ENCODE measurements at regions not wholly inside any gene's neighbourhood (a gene's known extent, or its start where the extent isn't known, plus 50 kb on each side); places are given as distances from the start of the nearest gene placed in this dataset.

DNA sequence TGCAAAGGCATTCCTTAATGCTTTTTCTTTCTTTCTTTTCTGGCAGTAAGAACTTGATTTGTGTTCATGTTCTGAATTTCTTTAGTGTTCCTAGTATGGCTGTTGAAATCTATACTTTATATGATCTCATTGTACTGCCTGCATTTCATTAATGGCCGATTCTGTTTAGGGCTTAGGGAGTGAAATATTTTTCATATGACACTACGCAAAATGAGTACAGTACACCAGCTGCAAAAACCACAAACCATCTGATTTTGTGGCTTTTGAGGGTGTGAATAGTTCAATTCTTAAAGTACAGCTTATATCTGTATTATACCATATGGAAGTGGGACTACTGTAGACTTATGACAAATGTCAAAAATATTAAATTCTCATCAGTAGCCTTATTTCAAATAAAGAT lies 69.1 kb upstream of the FOXP2 start:
- Histone ChIP-seq H3K9me2 (ENCODE audit: insufficient read depth) (no peaks in the 10 kb centered on the region), H3K79me2 (ENCODE audit: insufficient read depth) (no peaks in the 10 kb centered on the region), H3K4me1 (ENCODE audit: insufficient read depth) (peaks cover 9% of the 10 kb centered on the region; the same call in 1 of the 2 replicates), H3K4me3 (no peak overlapping the region), H3K27ac (no peak overlapping the region), H3F3A (ENCODE audit: insufficient read depth) (no peaks in the 10 kb centered on the region), H4K20me1 (ENCODE audit: insufficient read depth) (no peaks in the 10 kb centered on the region), H3K4me2 (ENCODE audit: unreplicated experiment) (peak overlapping the region; percentile 37), H2AFZ (no peak overlapping the region), H3K27me3 (replicated peaks; ENCODE audit: insufficient read depth) (no peaks in the 10 kb centered on the region), H3K9ac (no peak overlapping the region), H3K9me3 (ENCODE audit: low read depth) (no peaks in the 10 kb centered on the region), H3K36me3 (ENCODE audit: low read depth) (no peaks in the 10 kb centered on the region)
- in situ Hi-C loops (cut with MboI) = no loop called here
- WGBS, 2 experiments (ENCODE audit: low coverage in 1 of 2, low lambda C conversion rate in 2 of 2, missing lambda C conversion rate in 2 of 2) = 3 to 5% methylated on average over 2 of the region's 2 CpGs
- DNase-seq = peak; percentile 49
- TF ChIP-seq EZH2 (IDR thresholded peaks at IDR 0.05; ENCODE audit: insufficient read depth, poor library complexity, severe bottlenecking) = no peak
- no peak for TF ChIP-seq EZH2phosphoT487 (IDR thresholded peaks at IDR 0.05; ENCODE audit: insufficient read depth, low read depth)

DNA sequence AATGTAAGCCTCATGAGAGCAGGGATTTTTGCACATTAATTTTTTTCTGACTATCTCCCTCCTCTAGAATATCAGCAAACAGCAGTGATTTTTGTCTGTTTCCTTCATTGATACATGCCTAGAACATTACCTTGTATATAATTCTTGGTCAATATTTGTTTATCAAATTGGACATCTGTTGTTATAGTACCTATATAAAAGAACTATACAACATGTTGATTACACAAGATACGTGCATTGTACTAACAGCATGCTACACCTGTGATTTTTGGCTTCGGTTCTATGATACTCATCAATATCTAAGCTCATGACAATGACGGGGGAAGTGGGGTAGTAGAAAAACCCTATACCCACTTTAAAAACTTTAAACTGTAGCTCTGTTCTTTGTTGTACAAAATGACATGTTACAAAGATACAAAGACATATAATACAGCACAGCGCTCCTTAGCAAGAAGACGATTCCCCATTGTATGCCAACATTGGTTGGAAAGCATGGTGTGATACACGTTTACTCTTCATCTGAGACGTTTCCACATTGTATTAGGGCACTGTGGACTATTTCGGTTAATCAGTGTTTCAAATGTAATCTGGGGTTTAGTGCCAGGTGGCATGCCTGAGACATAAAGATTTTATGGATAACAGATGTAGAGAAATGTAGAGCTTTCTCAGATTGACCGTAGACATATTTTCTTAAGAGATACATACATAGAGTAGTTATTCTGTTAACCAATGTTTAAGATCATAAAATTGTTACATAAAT lies 70.5 kb upstream of the FOXP2 start:
- TF ChIP-seq EZH2 (IDR thresholded peaks at IDR 0.05; ENCODE audit: insufficient read depth, poor library complexity, severe bottlenecking) (no peak), EZH2phosphoT487 (IDR thresholded peaks at IDR 0.05; ENCODE audit: insufficient read depth, low read depth) (no peak)
- no peaks in the 10 kb centered on the region for H3K36me3 ChIP-seq (ENCODE audit: low read depth)
- no peak for DNase-seq
- no peak overlapping the region for H3K9ac ChIP-seq
- H4K20me1 ChIP-seq (ENCODE audit: insufficient read depth) = no peaks in the 10 kb centered on the region
- in situ Hi-C loops (cut with MboI) = no loop called here
- H2AFZ ChIP-seq = no peak overlapping the region
- no peaks in the 10 kb centered on the region for H3K79me2 ChIP-seq (ENCODE audit: insufficient read depth)
- H3F3A ChIP-seq (ENCODE audit: insufficient read depth) = no peaks in the 10 kb centered on the region
- H3K27ac ChIP-seq = no peak overlapping the region
- no peaks in the 10 kb centered on the region for H3K9me3 ChIP-seq (ENCODE audit: low read depth)
- no peaks in the 10 kb centered on the region for H3K27me3 ChIP-seq (replicated peaks; ENCODE audit: insufficient read depth)
- WGBS, 2 experiments (ENCODE audit: low coverage in 1 of 2, low lambda C conversion rate in 2 of 2, missing lambda C conversion rate in 2 of 2) = 96% methylated on average over 9 of the region's 9 CpGs
- peaks cover 9% of the 10 kb centered on the region; the same call in 1 of the 2 replicates for H3K4me1 ChIP-seq (ENCODE audit: insufficient read depth)
- no peak overlapping the region for H3K4me3 ChIP-seq
- no peak overlapping the region for H3K4me2 ChIP-seq (ENCODE audit: unreplicated experiment)
- H3K9me2 ChIP-seq (ENCODE audit: insufficient read depth) = no peaks in the 10 kb centered on the region

DNA sequence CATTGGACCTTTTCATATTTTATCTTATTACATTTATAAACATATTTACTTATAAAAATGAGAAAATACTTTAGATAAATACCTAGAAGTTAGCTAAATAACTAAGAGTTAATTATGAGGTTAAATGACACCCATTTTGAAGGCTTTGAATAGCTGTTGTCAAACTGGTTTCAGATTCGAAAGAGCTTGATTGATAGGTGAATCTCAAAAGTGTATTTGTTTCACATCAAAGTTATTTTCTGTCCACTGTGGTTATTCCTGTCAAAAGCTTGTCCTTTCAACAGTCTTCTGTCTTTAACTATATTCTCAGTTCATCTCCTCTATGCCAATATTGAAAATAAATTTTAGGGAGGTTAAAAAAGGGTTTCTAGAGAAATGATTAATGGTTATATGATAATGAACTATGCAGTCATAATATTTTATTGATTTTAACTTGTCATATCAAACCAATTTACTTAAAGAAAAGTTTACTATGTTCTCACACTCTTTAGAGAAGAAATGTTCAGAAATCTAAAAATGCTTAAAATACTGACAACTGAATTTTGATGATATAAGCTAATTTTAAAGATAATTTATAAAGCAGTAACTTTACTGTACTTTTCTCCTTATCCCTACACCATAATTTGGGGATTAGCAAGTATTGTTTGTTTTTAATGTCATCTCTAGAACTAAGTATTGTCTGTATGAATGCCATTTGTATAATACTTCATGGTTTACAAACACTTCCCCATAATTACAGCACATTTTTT lies 72.0 kb upstream of the FOXP2 start:
- Histone ChIP-seq H4K20me1 (ENCODE audit: insufficient read depth) (no peaks in the 10 kb centered on the region), H3K27ac (no peak overlapping the region), H3K4me2 (ENCODE audit: unreplicated experiment) (no peak overlapping the region), H3K4me1 (ENCODE audit: insufficient read depth) (peaks cover 9% of the 10 kb centered on the region; the same call in 1 of the 2 replicates), H3K27me3 (replicated peaks; ENCODE audit: insufficient read depth) (no peaks in the 10 kb centered on the region), H3K4me3 (no peak overlapping the region), H3F3A (ENCODE audit: insufficient read depth) (no peaks in the 10 kb centered on the region), H3K9me3 (ENCODE audit: low read depth) (no peaks in the 10 kb centered on the region), H2AFZ (no peak overlapping the region), H3K36me3 (ENCODE audit: low read depth) (no peaks in the 10 kb centered on the region), H3K9ac (no peak overlapping the region), H3K9me2 (ENCODE audit: insufficient read depth) (no peaks in the 10 kb centered on the region), H3K79me2 (ENCODE audit: insufficient read depth) (no peaks in the 10 kb centered on the region)
- TF ChIP-seq EZH2phosphoT487 (IDR thresholded peaks at IDR 0.05; ENCODE audit: insufficient read depth, low read depth) (no peak), EZH2 (IDR thresholded peaks at IDR 0.05; ENCODE audit: insufficient read depth, poor library complexity, severe bottlenecking) (no peak)
- in situ Hi-C loops (cut with MboI) = no loop called here
- 87 to 93% methylated on average over 1 of the region's 1 CpG for WGBS, 2 experiments (ENCODE audit: low coverage in 1 of 2, low lambda C conversion rate in 2 of 2, missing lambda C conversion rate in 2 of 2)
- DNase-seq = no peak

DNA sequence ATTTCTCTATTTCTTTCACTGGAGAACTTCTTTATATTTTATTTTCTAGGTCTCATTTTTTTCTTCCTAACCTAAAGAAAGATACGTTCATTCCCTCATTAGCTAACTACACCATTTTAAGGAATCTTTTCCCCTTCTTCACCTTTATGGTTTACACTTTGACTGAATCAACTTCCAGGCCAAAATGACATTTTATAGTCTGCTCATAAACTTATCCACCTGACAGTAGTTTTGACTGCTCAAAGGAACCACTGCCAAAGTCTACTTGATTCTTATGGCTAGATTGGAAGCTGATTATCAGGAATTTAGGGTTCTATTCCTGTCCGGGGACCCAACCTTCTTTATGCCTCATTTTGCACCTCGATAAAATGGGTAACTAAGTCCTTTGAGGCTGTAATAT lies 73.0 kb upstream of the FOXP2 start:
- no peaks in the 10 kb centered on the region for H3K9me2 ChIP-seq (ENCODE audit: insufficient read depth)
- in situ Hi-C loops (cut with MboI) = no loop called here
- H3K4me2 ChIP-seq (ENCODE audit: unreplicated experiment) = no peak overlapping the region
- WGBS, 2 experiments (ENCODE audit: low coverage in 1 of 2, low lambda C conversion rate in 2 of 2, missing lambda C conversion rate in 2 of 2) = 76 to 83% methylated on average over 3 of the region's 3 CpGs
- no peak overlapping the region for H2AFZ ChIP-seq
- no peaks in the 10 kb centered on the region for H4K20me1 ChIP-seq (ENCODE audit: insufficient read depth)
- TF ChIP-seq EZH2phosphoT487 (IDR thresholded peaks at IDR 0.05; ENCODE audit: insufficient read depth, low read depth) = no peak
- TF ChIP-seq EZH2 (IDR thresholded peaks at IDR 0.05; ENCODE audit: insufficient read depth, poor library complexity, severe bottlenecking) = no peak
- H3K4me1 ChIP-seq (ENCODE audit: insufficient read depth) = peaks cover 9% of the 10 kb centered on the region; the same call in 1 of the 2 replicates
- H3K79me2 ChIP-seq (ENCODE audit: insufficient read depth) = no peaks in the 10 kb centered on the region
- no peak for DNase-seq
- no peaks in the 10 kb centered on the region for H3F3A ChIP-seq (ENCODE audit: insufficient read depth)
- H3K9ac ChIP-seq = no peak overlapping the region
- H3K27ac ChIP-seq = no peak overlapping the region
- no peaks in the 10 kb centered on the region for H3K27me3 ChIP-seq (replicated peaks; ENCODE audit: insufficient read depth)
- H3K9me3 ChIP-seq (ENCODE audit: low read depth) = no peaks in the 10 kb centered on the region
- no peak overlapping the region for H3K4me3 ChIP-seq
- H3K36me3 ChIP-seq (ENCODE audit: low read depth) = no peaks in the 10 kb centered on the region
